ENCODE measurements at regions not wholly inside any gene's neighbourhood (a gene's known extent, or its start where the extent isn't known, plus 50 kb on each side); places are given as distances from the start of the nearest gene placed in this dataset.
A peak's percentile ranks its signal among the peaks of the same experiment; 100 is the strongest.

DNA sequence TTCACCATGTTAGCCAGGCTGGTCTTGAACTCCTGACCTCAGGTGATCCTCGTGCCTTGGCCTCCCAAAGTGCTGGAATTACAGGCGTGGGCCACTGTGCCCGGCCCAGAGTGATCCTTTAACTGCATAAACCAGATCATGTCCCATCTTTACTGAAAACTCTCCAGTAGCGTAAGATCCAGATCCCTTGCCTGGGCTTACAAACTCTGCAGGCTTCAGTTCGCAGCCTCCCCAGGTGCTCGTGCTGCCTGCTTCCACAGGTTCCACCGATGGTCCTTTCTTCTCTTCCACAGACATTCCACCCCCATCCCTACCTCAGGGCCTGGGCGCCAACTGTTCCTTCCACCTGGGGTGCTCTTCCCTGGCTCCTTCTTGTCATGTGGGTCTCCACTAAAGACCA lies 88.8 kb upstream of the SHANK2 start:
- no peak overlapping the region for H3K4me3 ChIP-seq (replicated peaks in 1 of 2; ENCODE audit: low read depth in 2 of 2, low read length in 2 of 2)

DNA sequence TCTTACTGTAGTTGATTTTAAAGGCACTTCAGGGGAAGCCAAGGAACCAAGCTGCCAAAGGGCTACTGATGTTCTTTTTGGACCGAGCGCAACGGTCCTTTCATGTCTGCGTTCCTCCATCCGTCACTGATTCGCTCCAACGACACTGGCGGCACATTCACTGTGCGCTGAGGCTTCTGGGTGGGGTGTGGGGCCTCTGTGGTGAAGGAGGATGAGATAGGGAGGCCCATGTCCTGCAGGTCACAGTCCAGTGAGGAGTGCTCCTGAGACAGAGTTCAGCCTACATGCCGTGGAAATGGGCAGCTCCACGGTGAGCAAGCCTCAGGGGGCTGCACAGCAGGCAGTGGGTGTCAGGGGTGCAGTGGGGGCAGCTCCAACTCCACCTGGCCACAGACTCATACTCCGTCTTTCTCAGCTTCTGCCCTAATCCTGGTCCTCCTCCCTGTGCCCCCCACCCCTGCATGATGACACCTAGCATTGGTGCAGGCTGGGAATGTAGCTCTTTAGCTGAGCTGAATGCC lies 87.8 kb upstream of the SHANK2 start:
- TF ChIP-seq, protein P1, sequence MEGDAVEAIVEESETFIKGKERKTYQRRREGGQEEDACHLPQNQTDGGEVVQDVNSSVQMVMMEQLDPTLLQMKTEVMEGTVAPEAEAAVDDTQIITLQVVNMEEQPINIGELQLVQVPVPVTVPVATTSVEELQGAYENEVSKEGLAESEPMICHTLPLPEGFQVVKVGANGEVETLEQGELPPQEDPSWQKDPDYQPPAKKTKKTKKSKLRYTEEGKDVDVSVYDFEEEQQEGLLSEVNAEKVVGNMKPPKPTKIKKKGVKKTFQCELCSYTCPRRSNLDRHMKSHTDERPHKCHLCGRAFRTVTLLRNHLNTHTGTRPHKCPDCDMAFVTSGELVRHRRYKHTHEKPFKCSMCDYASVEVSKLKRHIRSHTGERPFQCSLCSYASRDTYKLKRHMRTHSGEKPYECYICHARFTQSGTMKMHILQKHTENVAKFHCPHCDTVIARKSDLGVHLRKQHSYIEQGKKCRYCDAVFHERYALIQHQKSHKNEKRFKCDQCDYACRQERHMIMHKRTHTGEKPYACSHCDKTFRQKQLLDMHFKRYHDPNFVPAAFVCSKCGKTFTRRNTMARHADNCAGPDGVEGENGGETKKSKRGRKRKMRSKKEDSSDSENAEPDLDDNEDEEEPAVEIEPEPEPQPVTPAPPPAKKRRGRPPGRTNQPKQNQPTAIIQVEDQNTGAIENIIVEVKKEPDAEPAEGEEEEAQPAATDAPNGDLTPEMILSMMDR (IDR thresholded peaks at IDR 0.05; ENCODE audit: low read depth, low read length): no peak
- H3K4me3 ChIP-seq (replicated peaks in 1 of 2; ENCODE audit: low read depth in 2 of 2, low read length in 2 of 2): no peak overlapping the region
- no peak for DNase-seq (ENCODE audit: low read depth in 2 of 2)

More for the DNA sequence above, 88.8 kb upstream of the SHANK2 start:
- TF ChIP-seq, protein P1 (IDR thresholded peaks at IDR 0.05; ENCODE audit: low read depth, low read length): no peak
- no peak for DNase-seq (ENCODE audit: low read depth in 2 of 2)

DNA sequence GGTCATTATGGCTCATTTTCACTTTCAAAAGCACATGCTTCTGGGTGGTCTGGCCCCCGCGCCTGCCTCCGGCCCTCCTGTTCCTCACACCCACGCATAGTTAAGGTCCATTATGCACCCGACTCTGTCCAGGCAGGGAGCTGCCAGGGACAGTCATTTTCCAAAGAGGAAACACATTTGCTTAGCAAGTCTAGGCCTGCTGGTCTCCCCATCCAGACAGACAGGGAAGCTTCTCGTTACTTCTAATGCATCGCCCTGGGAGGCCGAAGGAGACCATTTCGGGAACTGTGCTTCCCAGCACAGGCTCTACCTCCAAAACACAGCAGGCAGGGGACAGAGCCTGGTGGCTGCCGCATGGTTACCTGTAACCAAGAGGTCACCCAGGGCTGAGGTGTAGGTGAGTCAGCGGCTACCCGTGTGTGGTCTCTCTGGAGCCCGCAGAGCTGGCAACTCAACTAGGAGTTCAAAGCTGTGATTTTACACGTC lies 87.1 kb upstream of the SHANK2 start:
- peak in 1 of 2 donors; percentile 8 for DNase-seq (ENCODE audit: low read depth in 2 of 2)
- no peak overlapping the region for H3K4me3 ChIP-seq (replicated peaks in 1 of 2; ENCODE audit: low read depth in 2 of 2, low read length in 2 of 2)
- TF ChIP-seq, protein P1 (IDR thresholded peaks at IDR 0.05; ENCODE audit: low read depth, low read length): no peak

DNA sequence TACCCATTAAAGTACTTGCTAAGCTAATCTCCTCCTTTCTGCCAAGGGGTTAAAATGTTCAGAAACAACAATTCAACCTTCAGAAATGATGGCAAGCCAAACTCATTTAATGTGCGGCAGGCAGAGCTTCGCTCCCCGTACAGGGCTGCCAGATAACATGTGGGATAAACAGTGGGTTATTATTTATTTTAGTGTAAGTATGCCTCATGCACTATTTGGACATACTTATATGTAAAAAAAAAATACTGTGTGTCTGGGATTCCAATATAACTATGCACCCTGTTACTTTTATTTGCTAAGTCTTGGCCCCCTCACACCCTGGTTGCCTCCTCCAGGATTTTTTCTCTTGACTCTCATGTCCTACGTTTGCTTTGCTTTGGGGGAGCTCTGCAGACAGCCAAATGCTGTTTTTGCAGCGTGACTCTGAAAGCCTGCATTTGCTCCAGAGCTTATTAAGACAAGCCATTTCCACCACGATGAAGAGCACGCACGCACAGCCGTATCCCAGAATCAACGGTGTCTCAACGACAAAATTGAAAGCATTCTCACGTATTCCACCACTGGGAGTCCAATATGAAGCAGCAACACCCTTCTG lies 86.5 kb upstream of the SHANK2 start:
- H3K4me3 ChIP-seq (replicated peaks in 1 of 2; ENCODE audit: low read depth in 2 of 2, low read length in 2 of 2): no peak overlapping the region
- peak in 1 of 2 donors; percentile 5 for DNase-seq (ENCODE audit: low read depth in 2 of 2)
- TF ChIP-seq, protein P1 (IDR thresholded peaks at IDR 0.05; ENCODE audit: low read depth, low read length): no peak

DNA sequence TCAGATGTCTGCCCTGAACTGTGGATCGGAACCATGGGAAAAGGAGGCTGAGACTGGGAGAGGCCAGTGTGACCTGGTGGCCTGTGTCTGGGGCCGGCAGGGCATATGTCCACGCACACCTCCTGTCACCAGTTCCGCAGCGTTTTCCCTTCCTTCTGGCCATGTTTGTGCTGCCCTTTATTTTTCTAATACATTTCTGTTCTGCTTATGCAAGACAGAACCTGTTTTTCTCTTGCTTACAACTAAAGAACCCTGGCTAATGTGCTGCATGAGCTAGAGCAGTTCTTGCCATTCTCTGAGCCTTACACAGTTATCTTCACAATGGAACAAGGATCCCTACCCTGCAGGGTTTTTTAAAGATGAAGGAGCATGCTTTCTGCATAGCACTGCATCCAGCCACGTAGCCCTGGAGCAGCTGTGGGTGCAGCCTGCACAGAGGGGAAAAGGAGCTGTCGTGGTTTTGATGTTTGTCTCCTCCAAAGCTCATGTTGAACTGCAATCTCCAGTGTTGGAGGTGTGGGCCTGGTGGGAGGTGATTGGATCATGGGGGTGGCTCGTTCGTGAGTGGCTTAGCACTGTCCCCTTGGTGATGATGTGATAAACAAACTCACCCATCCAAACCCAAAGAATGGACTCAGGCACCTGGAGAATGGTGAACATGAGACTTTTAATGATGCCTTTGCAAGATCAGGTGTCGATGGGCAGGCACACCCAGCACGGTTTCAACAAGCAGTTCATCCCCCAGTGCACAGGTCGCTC lies 84.8 kb upstream of the SHANK2 start:
- H3K4me3 ChIP-seq (replicated peaks in 1 of 2; ENCODE audit: low read depth in 2 of 2, low read length in 2 of 2): no peak overlapping the region
- TF ChIP-seq, protein P1 (IDR thresholded peaks at IDR 0.05; ENCODE audit: low read depth, low read length): no peak
- no peak for DNase-seq (ENCODE audit: low read depth in 2 of 2)

DNA sequence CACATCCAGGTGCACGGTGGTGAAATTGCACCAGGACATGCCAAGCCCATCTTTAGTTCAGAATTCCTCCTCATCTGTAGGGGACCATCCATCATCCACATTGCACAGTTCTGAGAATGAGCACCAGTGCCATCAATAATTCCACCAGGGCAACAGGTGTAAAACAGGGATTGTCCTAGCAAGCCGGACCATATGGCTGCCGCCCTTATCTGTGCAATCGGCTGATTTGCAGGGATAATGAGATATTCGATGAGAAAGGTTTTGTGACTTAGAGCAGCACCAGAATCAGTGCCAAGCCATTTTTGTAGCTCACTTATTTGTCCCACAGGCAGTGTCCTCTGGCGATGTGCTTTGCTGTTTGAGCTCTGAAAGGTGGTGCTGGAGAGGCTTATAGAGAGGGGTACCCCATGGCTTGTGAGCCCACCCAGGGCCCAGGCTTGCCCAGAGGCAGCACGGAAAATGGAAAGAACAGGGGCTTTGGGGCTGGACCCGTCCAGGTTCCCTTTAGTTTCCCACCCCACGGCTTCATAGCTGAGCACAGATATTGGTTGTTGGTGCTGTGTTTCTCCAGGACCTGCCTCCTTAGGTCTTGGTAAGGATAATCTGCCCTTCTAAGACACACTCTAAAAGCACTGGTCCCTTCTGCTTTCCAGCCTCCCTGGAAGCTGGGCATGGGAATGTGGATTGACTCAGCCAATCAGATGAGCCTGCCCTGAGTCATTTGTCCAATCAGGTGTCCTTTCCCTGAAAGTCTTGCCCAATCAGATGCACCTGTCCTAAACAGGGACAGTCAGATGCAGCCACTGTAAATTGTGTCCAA lies 84.0 kb upstream of the SHANK2 start:
- DNase-seq (ENCODE audit: low read depth in 2 of 2): no peak
- TF ChIP-seq, protein P1 (IDR thresholded peaks at IDR 0.05; ENCODE audit: low read depth, low read length): no peak
- H3K4me3 ChIP-seq (replicated peaks in 1 of 2; ENCODE audit: low read depth in 2 of 2, low read length in 2 of 2): no peak overlapping the region
